NB4 (cell line): ENCODE measurements at regions not wholly inside any gene's neighbourhood (a gene's known extent, or its start where the extent isn't known, plus 50 kb on each side); places are given as distances from the start of the nearest gene placed in this dataset.

Source experiments
- DNase-seq: peaks from one replicate; pipeline ENCODE4 v3.0.0; 2010; ENCODE audit warnings: low read depth
- H3K4me3 ChIP-seq: one replicate; pipeline ENCODE4 v1.5.1; 2011; ENCODE audit warnings: mild to moderate bottlenecking, low read depth, low read length, moderate library complexity
- CTCF ChIP-seq: IDR thresholded peaks from one replicate; pipeline ENCODE4 v1.5.1; 2012; ENCODE audit warnings: low read depth, low read length
- MAX ChIP-seq: IDR thresholded peaks from 2 replicates; pipeline ENCODE4 v1.6.1; 2011; ENCODE audit warnings: low read depth, low read length
- MYC ChIP-seq: IDR thresholded peaks from 2 replicates; pipeline ENCODE4 v1.6.1; 2011; ENCODE audit warnings: low read depth, low read length
- POLR2A ChIP-seq: IDR thresholded peaks from 2 replicates; pipeline ENCODE4 v1.6.1; 2011; ENCODE audit warnings: mild to moderate bottlenecking; ENCODE audit not compliant: insufficient read length; ENCODE audit errors: extremely low read depth

GRCh38 chr9:591292-591691 lies 250.2 kb upstream of the DMRT1 start:
- DNase-seq = no peak
- TF ChIP-seq MAX (no peak), POLR2A (no peak), CTCF (no peak), MYC (no peak)
- H3K4me3 ChIP-seq = no peak overlapping the region

- H3K4me3 ChIP-seq = no peak overlapping the region
- no peak for DNase-seq
- no peak for TF ChIP-seq CTCF
- TF ChIP-seq MAX = no peak
- no peak for TF ChIP-seq POLR2A
- TF ChIP-seq MYC = no peak
Observed at GRCh38 chr9:592225-592624, 249.3 kb upstream of the DMRT1 start.

GRCh38 chr9:592733-593132 lies 248.8 kb upstream of the DMRT1 start:
- TF ChIP-seq POLR2A (no peak), CTCF (no peak), MAX (no peak), MYC (no peak)
- H3K4me3 ChIP-seq = no peak overlapping the region
- no peak for DNase-seq

- TF ChIP-seq MYC (no peak), CTCF (no peak), MAX (no peak), POLR2A (no peak)
- H3K4me3 ChIP-seq = no peak overlapping the region
- DNase-seq = no peak
Observed at GRCh38 chr9:593809-594208, 247.7 kb upstream of the DMRT1 start.

- no peak for TF ChIP-seq CTCF
- no peak for TF ChIP-seq MYC
- no peak for TF ChIP-seq MAX
- TF ChIP-seq POLR2A = no peak
- DNase-seq = no peak
- H3K4me3 ChIP-seq = no peak overlapping the region
Observed at GRCh38 chr9:596703-597102, 244.8 kb upstream of the DMRT1 start.

GRCh38 chr9:600006-600405 lies 241.5 kb upstream of the DMRT1 start:
- TF ChIP-seq MAX (no peak), CTCF (no peak), MYC (no peak), POLR2A (no peak)
- DNase-seq = no peak
- no peak overlapping the region for H3K4me3 ChIP-seq
